Vagina (tissue), 2 donors: ENCODE measurements at regions not wholly inside any gene's neighbourhood (a gene's known extent, or its start where the extent isn't known, plus 50 kb on each side); places are given as distances from the start of the nearest gene placed in this dataset.

Source experiments
- POLR2A ChIP-seq, 2 donors: fragments of 450-650 bp; IDR thresholded peaks; one replicate each; pipeline ENCODE4 v1.6.1; 2017; ENCODE audit warnings: antibody characterized with exemption in 2 of 2, mild to moderate bottlenecking in 2 of 2, moderate library complexity in 2 of 2
- POLR2AphosphoS5 ChIP-seq, 2 donors: sonication (generic); formaldehyde crosslinking; IDR thresholded peaks; one replicate each; pipeline ENCODE4 v1.9.0; 2017; ENCODE audit warnings: antibody characterized with exemption in 2 of 2, mild to moderate bottlenecking in 2 of 2, low read depth in 1 of 2; ENCODE audit not compliant: insufficient read depth in 1 of 2
- TF ChIP-seq, protein P1 (sequence below), 3 experiments: fragments of 450-650 bp in 2 of 3; fragments of 200-600 bp in 1 of 3; sonication (generic) in 1 of 3; IDR thresholded peaks; one replicate each; pipeline ENCODE4 v1.5.1; 2017 to 2019; ENCODE audit warnings: antibody characterized with exemption in 3 of 3, mild to moderate bottlenecking in 2 of 3, moderate library complexity in 2 of 3

- TF ChIP-seq, protein P1, sequence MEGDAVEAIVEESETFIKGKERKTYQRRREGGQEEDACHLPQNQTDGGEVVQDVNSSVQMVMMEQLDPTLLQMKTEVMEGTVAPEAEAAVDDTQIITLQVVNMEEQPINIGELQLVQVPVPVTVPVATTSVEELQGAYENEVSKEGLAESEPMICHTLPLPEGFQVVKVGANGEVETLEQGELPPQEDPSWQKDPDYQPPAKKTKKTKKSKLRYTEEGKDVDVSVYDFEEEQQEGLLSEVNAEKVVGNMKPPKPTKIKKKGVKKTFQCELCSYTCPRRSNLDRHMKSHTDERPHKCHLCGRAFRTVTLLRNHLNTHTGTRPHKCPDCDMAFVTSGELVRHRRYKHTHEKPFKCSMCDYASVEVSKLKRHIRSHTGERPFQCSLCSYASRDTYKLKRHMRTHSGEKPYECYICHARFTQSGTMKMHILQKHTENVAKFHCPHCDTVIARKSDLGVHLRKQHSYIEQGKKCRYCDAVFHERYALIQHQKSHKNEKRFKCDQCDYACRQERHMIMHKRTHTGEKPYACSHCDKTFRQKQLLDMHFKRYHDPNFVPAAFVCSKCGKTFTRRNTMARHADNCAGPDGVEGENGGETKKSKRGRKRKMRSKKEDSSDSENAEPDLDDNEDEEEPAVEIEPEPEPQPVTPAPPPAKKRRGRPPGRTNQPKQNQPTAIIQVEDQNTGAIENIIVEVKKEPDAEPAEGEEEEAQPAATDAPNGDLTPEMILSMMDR (IDR thresholded peaks at IDR 0.05) = no peak
- TF ChIP-seq POLR2A (IDR thresholded peaks at IDR 0.05) (no peak), POLR2AphosphoS5 (IDR thresholded peaks at IDR 0.05; ENCODE audit: insufficient read depth in 1 of 2, low read depth in 1 of 2) (no peak)
Observed at GRCh38 chr5:57335092-57335660, 147.4 kb downstream of the ACTBL2 start.
